Heart right ventricle (tissue), 16 donors: ENCODE measurements at regions not wholly inside any gene's neighbourhood (a gene's known extent, or its start where the extent isn't known, plus 50 kb on each side); places are given as distances from the start of the nearest gene placed in this dataset.

Source experiments
- ATAC-seq, 8 donors: fragments of 200-7000 bp; cut with Tn5 transposase; one replicate each; pipeline ENCODE4 v1.9.1; 2020; ENCODE audit warnings: mild to moderate bottlenecking in 8 of 8, moderate library complexity in 8 of 8, moderate number of reproducible peaks in 1 of 8
- DNase-seq, 2 donors: peaks; one replicate each; pipeline ENCODE4 v3.0.0-alpha.2; 2020
- H3K27ac ChIP-seq, 10 donors: fragments of 200-600 bp; sonication (generic) in 2 of 10; one replicate each; pipeline versions ENCODE4 v1.5.0 to v1.8.0; 2020 to 2022; ENCODE audit warnings: mild to moderate bottlenecking in 3 of 10
- H3K27me3 ChIP-seq, 7 donors: fragments of 200-600 bp; one replicate each; pipeline ENCODE4 v1.8.0; 2021 to 2022; ENCODE audit warnings: mild to moderate bottlenecking in 2 of 7
- H3K36me3 ChIP-seq, 9 donors: fragments of 200-600 bp; sonication (generic) in 1 of 9; one replicate each; pipeline versions ENCODE4 v1.5.0 to v1.8.0; 2020 to 2022; ENCODE audit warnings: mild to moderate bottlenecking in 2 of 9
- H3K4me1 ChIP-seq, 9 donors: fragments of 200-600 bp; sonication (generic) in 1 of 9; one replicate each; pipeline versions ENCODE4 v1.5.0 to v1.8.0; 2020 to 2022; ENCODE audit warnings: mild to moderate bottlenecking in 4 of 9
- H3K4me3 ChIP-seq, 10 donors: fragments of 200-600 bp; sonication (generic) in 2 of 10; one replicate each; pipeline versions ENCODE4 v1.5.0 to v1.8.0; 2020 to 2022; ENCODE audit warnings: mild to moderate bottlenecking in 7 of 10, moderate library complexity in 2 of 10
- H3K9me3 ChIP-seq, 11 donors: fragments of 200-600 bp in 10 of 11; sonication (generic) in 2 of 11; one replicate each; pipeline versions ENCODE4 v1.5.0 to v1.8.0; 2013 to 2022; ENCODE audit warnings: mild to moderate bottlenecking in 2 of 11, control low read depth in 1 of 11, moderate library complexity in 1 of 11
- CTCF ChIP-seq, 9 donors: fragments of 200-600 bp; sonication (generic) in 2 of 9; IDR thresholded peaks; one replicate each; pipeline versions ENCODE4 v1.5.0 to v1.8.0; 2021 to 2022; ENCODE audit warnings: antibody characterized with exemption in 9 of 9, mild to moderate bottlenecking in 5 of 9, moderate library complexity in 1 of 9
- WGBS, 2 donors: extraction: QIAGEN DNeasy Blood & Tissue Kit; methylation state at CpG; one replicate each; pipeline ENCODE4 v1.1.7; 2013; ENCODE audit warnings: inconsistent platforms in 1 of 2; 5-methylcytosine and 5-hydroxymethylcytosine counted together
- intact Hi-C, 10 donors: fragments of 100-400 bp; cut with DNase I; formaldehyde crosslinking; loops; one replicate each; pipeline versions ENCODE4 v1.11.1 to v1.14.2; 2022
- donor health status: Arrhythmogenic right ventricular cardiomyopathy.
- donor health status: ischemic (EF 13 %, LVEDD 7.1; RV severe dilation, severe dysfunction).
- donor health status: healthy with polysubstance abuse.
- donor health status: DM: no; HTN: yes; CAD: no.
- donor health status: DM: no; HTN: no; CAD: no.
- donor health status: ischemic (EF 25% LVEDD 6.9; RV normal size, moderate dysfunction).
- donor health status: ischemic (EF 25% LVEDD 5.7; RV mildly dilated, moderate dysfunction).
- donor health status: healthy.
- donor health status: DM: yes; HTN: yes; CAD: no.
- donor health status: Ischemic cardiomyopathy.
- donor health status: ischemic (EF 35%, LVEDD 5.7; RV mildly dilated, moderate dysfunction).
- donor health status: nonischemic (EF 11% LVEDD 7.7; RV severe dilation, severe dysfunction).
- donor health status: DM: yes; HTN: yes; CAD: no.
- donor health status: PGD.
- donor health status: ischemic (EF 29% LVEDD 5.4; RV normal size, mild dysfunction).
- donor health status: nonischemic (EF 23%, LVEDD 6.1; RV moderate dilation, normal function).

- Histone ChIP-seq H3K27ac (no peak overlapping the region), H3K4me1 (no peaks in the 10 kb centered on the region), H3K27me3 (no peaks in the 10 kb centered on the region), H3K9me3 (no peaks in the 10 kb centered on the region), H3K4me3 (no peak overlapping the region), H3K36me3 (no peaks in the 10 kb centered on the region)
- TF ChIP-seq CTCF (IDR thresholded peaks at IDR 0.05) = peak in 1 of 9 donors; percentile 27
- 61 to 67% methylated on average over 7 of the region's 7 CpGs for WGBS, 2 donors
- ATAC-seq (no peak), DNase-seq (no peak)
- intact Hi-C loops = loop anchor here in 2 of 10 donors (5.0 to 10.0 kb wide), 2 partner anchors 332 to 339 kb away; no protein-coding TSS in a partner anchor
Observed at GRCh38 chr9:1434052-1434767, 384.1 kb downstream of the DMRT2 start.

GRCh38 chr9:1434811-1435210 lies 384.7 kb downstream of the DMRT2 start:
- intact Hi-C loops = loop anchor here in 2 of 10 donors (5.0 to 10.0 kb wide), 2 partner anchors 333 to 340 kb away; no protein-coding TSS in a partner anchor
- DNase-seq = no peak
- no peaks in the 10 kb centered on the region for H3K36me3 ChIP-seq
- no peaks in the 10 kb centered on the region for H3K4me1 ChIP-seq
- H3K27me3 ChIP-seq = no peaks in the 10 kb centered on the region
- 52 to 54% methylated on average over 2 of the region's 2 CpGs for whole genome bisulfite sequencing, 2 donors
- no peak overlapping the region for H3K4me3 ChIP-seq
- H3K27ac ChIP-seq = no peak overlapping the region
- TF ChIP-seq CTCF (IDR thresholded peaks at IDR 0.05) = no peak
- no peak for ATAC-seq
- H3K9me3 ChIP-seq = no peaks in the 10 kb centered on the region

GRCh38 chr9:1440256-1440655 lies 390.1 kb downstream of the DMRT2 start:
- Histone ChIP-seq H3K4me3 (no peak overlapping the region), H3K4me1 (no peaks in the 10 kb centered on the region), H3K36me3 (no peaks in the 10 kb centered on the region), H3K27me3 (no peaks in the 10 kb centered on the region), H3K9me3 (no peaks in the 10 kb centered on the region), H3K27ac (no peak overlapping the region)
- no peak for DNase-seq
- no peak for ATAC-seq
- no peak for TF ChIP-seq CTCF (IDR thresholded peaks at IDR 0.05)
- intact Hi-C loops = no loop called here
- WGBS, 2 donors = 55 to 67% methylated on average over 3 of the region's 3 CpGs

GRCh38 chr9:1442105-1442504 lies 391.9 kb downstream of the DMRT2 start:
- ATAC-seq = no peak
- H3K27ac ChIP-seq = no peak overlapping the region
- no peaks in the 10 kb centered on the region for H3K9me3 ChIP-seq
- 84 to 88% methylated on average over 1 of the region's 1 CpG for WGBS, 2 donors
- no peak overlapping the region for H3K4me3 ChIP-seq
- intact Hi-C loops = no loop called here
- DNase-seq = no peak
- H3K36me3 ChIP-seq = no peaks in the 10 kb centered on the region
- no peak for TF ChIP-seq CTCF (IDR thresholded peaks at IDR 0.05)
- no peaks in the 10 kb centered on the region for H3K4me1 ChIP-seq
- no peaks in the 10 kb centered on the region for H3K27me3 ChIP-seq
